Endothelial cell of umbilical vein (primary cell): ENCODE measurements at regions not wholly inside any gene's neighbourhood (a gene's known extent, or its start where the extent isn't known, plus 50 kb on each side); places are given as distances from the start of the nearest gene placed in this dataset.
"Not testable (repeated sequence)": the region's sequence is repeated elsewhere in the genome, so short reads cannot be mapped to it uniquely, and the experiment has no call there.

Experiments used
- BruUV-seq: library from RNA; stranded (reverse); fragments of 400-500 nt; replicated peaks from 2 replicates; lab custom pipeline; 2021; lab: Mats Ljungman, UMichigan
- CTCF ChIA-PET: fragments of 300-600, 350-600 bp; sonication (Branson Sonifier 250); formaldehyde crosslinking; loops from one replicate; lab custom pipeline; 2021; ENCODE audit warnings: antibody characterized with exemption, inconsistent platforms; lab: Charles Lee
- POLR2A ChIA-PET: fragments of 300-600, 350-600 bp; sonication (Branson Sonifier 250); formaldehyde crosslinking; loops from one replicate; lab custom pipeline; 2021; ENCODE audit warnings: antibody characterized with exemption, inconsistent platforms; lab: Charles Lee
- DNase-seq: peaks from one replicate; pipeline ENCODE4 v3.0.0-alpha.2; 2011; ENCODE audit warnings: low read depth, low spot score
- FAIRE-seq: peaks from 2 replicates; lab custom pipeline; 2011; peaks lifted over from hg19 to GRCh38; lab: Jason Lieb, UNC
- H2AFZ ChIP-seq: 2 replicates; pipeline ENCODE4 v1.6.0; 2012; ENCODE audit warnings: low read depth, low read length, control low read depth, inconsistent platforms
- H3K27ac ChIP-seq: 2 replicates; pipeline ENCODE4 v1.5.1; 2011; ENCODE audit warnings: low read depth, mild to moderate bottlenecking, control low read depth, low read length, moderate library complexity; ENCODE audit not compliant: insufficient read depth
- H3K27me3 ChIP-seq, 2 experiments: 2 replicates each; pipeline versions ENCODE4 v1.6.0 to v1.6.1; 2011; ENCODE audit warnings: low read length in 2 of 2, mixed read lengths in 1 of 2; ENCODE audit not compliant: control insufficient read depth in 2 of 2, insufficient read depth in 2 of 2
- H3K36me3 ChIP-seq, 2 experiments: 2 replicates in 1 of 2; 3 replicates in 1 of 2; pipeline ENCODE4 v1.5.1; 2011; ENCODE audit warnings: low read length in 2 of 2, mild to moderate bottlenecking in 1 of 2, moderate library complexity in 1 of 2; ENCODE audit not compliant: control insufficient read depth in 2 of 2, insufficient read depth in 2 of 2; ENCODE audit errors: extremely low read depth in 1 of 2
- H3K4me1 ChIP-seq: 3 replicates; pipeline ENCODE4 v1.5.1; 2011; ENCODE audit warnings: mild to moderate bottlenecking, low read length; ENCODE audit not compliant: control insufficient read depth, insufficient read depth; ENCODE audit errors: extremely low read depth
- H3K4me2 ChIP-seq: 2 replicates; pipeline ENCODE4 v1.6.1; 2011; ENCODE audit warnings: low read length, control low read depth, mixed read lengths; ENCODE audit not compliant: insufficient read depth
- H3K4me3 ChIP-seq, 3 experiments: fragments of 200-600 bp in 1 of 3; sonication (generic), shearing (Covaris generic) in 1 of 3; replicated peaks in 1 of 3; 2 replicates each; pipeline ENCODE4 v1.5.1; 2011 to 2016; ENCODE audit warnings: control low read depth in 3 of 3, low read length in 3 of 3, mild to moderate bottlenecking in 2 of 3, inconsistent platforms in 1 of 3, low read depth in 1 of 3, moderate library complexity in 1 of 3; ENCODE audit not compliant: insufficient read depth in 1 of 3
- H3K79me2 ChIP-seq: 2 replicates; pipeline ENCODE4 v1.6.0; 2012; ENCODE audit warnings: low read length, inconsistent platforms; ENCODE audit not compliant: control insufficient read depth, insufficient read depth
- H3K9ac ChIP-seq: replicated peaks from 2 replicates; pipeline ENCODE3; 2011; ENCODE audit warnings: low read length, control low read depth; ENCODE audit not compliant: insufficient read depth; ENCODE audit errors: extremely low read depth
- H3K9me1 ChIP-seq: replicated peaks from 3 replicates; pipeline ENCODE4 v1.6.0; 2011; ENCODE audit warnings: mild to moderate bottlenecking, low read length; ENCODE audit not compliant: control insufficient read depth, insufficient read depth; ENCODE audit errors: extremely low read depth
- H3K9me3 ChIP-seq: replicated peaks from 2 replicates; pipeline ENCODE4 v1.5.1; 2012; ENCODE audit warnings: low read length, inconsistent platforms; ENCODE audit not compliant: control insufficient read depth, insufficient read depth
- H4K20me1 ChIP-seq: replicated peaks from 2 replicates; pipeline ENCODE3; 2011; ENCODE audit warnings: mild to moderate bottlenecking, low read length; ENCODE audit not compliant: control insufficient read depth, insufficient read depth; ENCODE audit errors: extremely low read depth
- dilution Hi-C: fragments of 300-500 bp; cut with MboI; formaldehyde crosslinking; loops from one replicate; pipeline ENCODE4 v1.15.0; 2019; ENCODE audit warnings: low sequenced_read_pairs; ENCODE audit not compliant: extremely low pct_ligation_motif_present
- intact Hi-C: fragments of 100-400 bp; cut with micrococcal nuclease; formaldehyde crosslinking; loops from one replicate; pipeline ENCODE4 v1.10.0; 2022

GRCh38 chr6:57793398-57793762, 475.9 kb downstream of the PRIM2 start:
- H3K9ac ChIP-seq, CTCF ChIA-PET, H2AFZ ChIP-seq, H3K4me1 ChIP-seq, H3K4me3 ChIP-seq, intact Hi-C loops, BruUV-seq, H3K36me3 ChIP-seq, H3K79me2 ChIP-seq, H3K27ac ChIP-seq, H3K9me1 ChIP-seq, dilution Hi-C loops, H3K9me3 ChIP-seq, H3K4me2 ChIP-seq, FAIRE-seq, H4K20me1 ChIP-seq, DNase-seq, POLR2A ChIA-PET: not testable (repeated sequence)
- peaks cover 3 to 14% of the 10 kb centered on the region in 2 experiments for H3K27me3 ChIP-seq

- peak overlapping the region; percentile 49 for H3K4me2 ChIP-seq
- H3K36me3 ChIP-seq, H3K79me2 ChIP-seq, H3K9ac ChIP-seq, dilution Hi-C loops, H3K9me3 ChIP-seq, POLR2A ChIA-PET, H3K27ac ChIP-seq, H3K9me1 ChIP-seq, H4K20me1 ChIP-seq, FAIRE-seq, CTCF ChIA-PET, intact Hi-C loops, H3K4me1 ChIP-seq: not testable (repeated sequence)
- H2AFZ ChIP-seq: peak overlapping the region; percentile 23
- BruUV-seq: TSS peak; percentile 100
- peaks cover 6 to 10% of the 10 kb centered on the region in 2 experiments for H3K27me3 ChIP-seq
- peak overlapping the region in 2 of 3 experiments; percentile 23 to 50 for H3K4me3 ChIP-seq
- peak; percentile 29 for DNase-seq
Measured at GRCh38 chr6:57799703-57800479, 482.5 kb downstream of the PRIM2 start.

GRCh38 chr6:57808581-57808980, 491.2 kb downstream of the PRIM2 start:
- FAIRE-seq, H3K9me3 ChIP-seq, H3K79me2 ChIP-seq, intact Hi-C loops, H2AFZ ChIP-seq, dilution Hi-C loops, H3K27ac ChIP-seq, H3K9ac ChIP-seq, CTCF ChIA-PET, H3K4me2 ChIP-seq, H3K4me1 ChIP-seq, H3K9me1 ChIP-seq, BruUV-seq, H3K4me3 ChIP-seq, POLR2A ChIA-PET, H3K36me3 ChIP-seq, DNase-seq, H4K20me1 ChIP-seq: not testable (repeated sequence)
- peaks cover 13 to 22% of the 10 kb centered on the region in 2 experiments for H3K27me3 ChIP-seq

GRCh38 chr6:57809454-57809853, 492.0 kb downstream of the PRIM2 start:
- POLR2A ChIA-PET: not testable (repeated sequence)

More at GRCh38 chr6:57809454-57809853, 492.0 kb downstream of the PRIM2 start:
- CTCF ChIA-PET, H3K4me1 ChIP-seq, intact Hi-C loops, BruUV-seq, H3K4me3 ChIP-seq, H3K9me3 ChIP-seq, H3K9ac ChIP-seq, FAIRE-seq, H3K27ac ChIP-seq, DNase-seq, H4K20me1 ChIP-seq, H2AFZ ChIP-seq, dilution Hi-C loops, H3K79me2 ChIP-seq, H3K9me1 ChIP-seq, H3K36me3 ChIP-seq, H3K4me2 ChIP-seq: not testable (repeated sequence)
- peaks cover 13 to 26% of the 10 kb centered on the region in 2 experiments for H3K27me3 ChIP-seq
